GM18858 (cell line): ENCODE measurements at regions not wholly inside any gene's neighbourhood (a gene's known extent, or its start where the extent isn't known, plus 50 kb on each side); places are given as distances from the start of the nearest gene placed in this dataset.
A peak's percentile ranks its signal among the peaks of the same experiment; 100 is the strongest.

ENCODE experiments used
- ATAC-seq: cut with Tn5 transposase; IDR thresholded peaks from one replicate; pipeline ENCODE4 v1.9.1; 2021; ENCODE audit not compliant: unreplicated experiment

DNA sequence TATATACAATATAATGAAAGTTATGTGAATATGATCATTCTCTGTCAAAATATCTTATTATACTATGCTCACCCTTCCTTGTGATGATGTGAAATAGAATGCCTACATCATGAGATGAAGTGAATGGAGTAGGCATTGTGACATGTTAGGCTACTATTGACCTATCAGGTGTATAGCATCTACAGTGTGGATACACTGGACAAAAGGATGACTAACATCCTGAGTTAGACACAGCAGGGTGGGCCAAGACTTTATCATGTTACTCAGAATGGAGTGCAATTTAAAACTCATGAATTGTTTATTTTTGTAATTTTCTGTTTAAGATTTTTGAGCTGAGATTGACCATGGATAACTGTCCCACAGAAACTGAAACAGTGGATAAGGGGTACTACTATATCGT lies 53.4 kb upstream of the NAV3 start:
- ATAC-seq, result no peak

DNA sequence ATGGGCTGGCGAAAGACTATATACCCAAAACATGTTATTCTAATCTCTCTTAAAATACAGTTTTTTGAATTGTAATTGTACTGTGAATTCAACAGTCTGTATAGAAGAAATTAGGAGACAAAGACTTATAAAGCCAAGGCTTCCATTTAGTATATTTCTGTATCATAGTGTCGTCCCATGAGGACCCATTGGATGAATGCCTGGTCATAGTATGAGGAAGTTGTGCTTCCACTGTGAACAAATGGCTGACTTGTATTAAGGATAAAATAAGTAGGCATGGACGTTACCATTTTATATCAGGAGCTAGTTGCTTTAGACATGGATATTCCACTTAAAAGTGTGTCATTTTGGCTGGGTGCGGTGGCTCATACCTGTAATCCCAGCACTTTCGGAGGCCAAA lies 55.9 kb upstream of the NAV3 start:
- no peak for ATAC-seq

- ATAC-seq, result no peak
Observed at GRCh38 chr12:77772676-77773298, 57.9 kb upstream of the NAV3 start.

DNA sequence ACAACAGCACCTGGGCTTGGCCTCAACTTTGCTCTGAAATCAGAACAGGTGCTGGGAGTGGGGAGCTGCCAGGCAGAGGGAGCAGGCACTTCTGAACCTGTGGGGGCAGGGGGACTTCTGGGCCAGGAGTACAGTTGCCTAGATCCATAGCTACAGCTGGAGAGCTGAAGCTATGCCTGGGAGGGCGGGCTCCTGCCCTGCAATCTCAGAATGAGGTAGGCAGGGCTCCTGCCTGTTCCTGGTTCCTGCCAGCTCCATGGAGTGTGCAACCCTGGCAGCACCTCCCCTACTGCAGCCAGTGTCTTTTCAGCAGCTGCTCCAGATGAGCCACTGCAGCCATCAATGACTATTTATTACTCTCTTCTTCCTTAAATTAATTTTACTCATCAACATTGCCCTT lies 62.1 kb upstream of the NAV3 start:
- no peak for ATAC-seq

DNA sequence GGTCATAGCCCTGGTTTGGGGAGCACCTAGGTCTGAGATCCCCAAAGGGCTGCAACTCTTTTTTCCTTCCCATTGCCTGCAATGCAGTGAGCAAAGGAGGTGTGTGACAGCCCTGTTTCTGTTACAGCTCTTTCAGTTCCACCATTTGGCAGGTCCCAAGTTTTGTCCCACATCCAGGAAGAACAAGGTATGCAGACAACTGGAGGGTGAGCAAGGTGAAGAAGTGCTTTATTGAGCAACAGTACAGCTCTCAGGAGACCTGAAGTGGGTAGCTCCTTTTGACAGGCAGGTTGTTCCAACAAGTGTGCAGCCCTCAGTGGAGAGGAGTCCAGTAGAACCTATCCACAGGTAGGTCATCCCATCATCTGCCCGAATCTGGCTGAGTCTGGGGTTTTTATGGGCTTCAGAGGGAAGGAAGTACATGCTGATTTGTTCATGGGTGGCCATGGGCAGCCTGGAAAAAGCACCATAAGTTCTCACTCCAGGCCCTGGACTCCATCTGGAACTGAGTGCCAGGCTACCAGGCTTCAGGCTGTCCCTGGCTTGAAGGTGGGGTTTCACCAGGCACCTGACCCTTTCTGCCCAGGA lies 62.8 kb upstream of the NAV3 start:
- ATAC-seq, result no peak

DNA sequence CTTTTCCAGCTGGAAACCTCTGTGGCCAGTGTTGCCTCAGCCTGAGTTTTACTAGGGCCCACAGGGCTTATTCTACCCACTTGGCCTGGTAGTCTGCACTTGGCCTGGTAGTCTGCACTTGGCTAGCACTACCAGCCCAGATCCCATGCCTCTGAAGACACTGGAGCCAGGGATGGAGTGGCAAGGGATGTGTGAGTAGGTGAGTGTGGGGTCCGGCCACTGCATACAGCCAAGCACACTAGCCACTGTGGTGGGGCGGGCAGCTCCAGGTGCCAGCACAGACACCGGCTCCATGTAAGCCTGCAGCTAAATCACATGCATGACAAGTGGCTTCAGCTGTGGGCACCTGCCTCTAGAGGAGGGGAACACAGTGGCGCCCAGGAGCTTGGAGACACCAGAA lies 63.4 kb upstream of the NAV3 start:
- ATAC-seq, result no peak

GRCh38 chr12:77766224-77766623 lies 64.5 kb upstream of the NAV3 start:
- no peak for ATAC-seq

DNA sequence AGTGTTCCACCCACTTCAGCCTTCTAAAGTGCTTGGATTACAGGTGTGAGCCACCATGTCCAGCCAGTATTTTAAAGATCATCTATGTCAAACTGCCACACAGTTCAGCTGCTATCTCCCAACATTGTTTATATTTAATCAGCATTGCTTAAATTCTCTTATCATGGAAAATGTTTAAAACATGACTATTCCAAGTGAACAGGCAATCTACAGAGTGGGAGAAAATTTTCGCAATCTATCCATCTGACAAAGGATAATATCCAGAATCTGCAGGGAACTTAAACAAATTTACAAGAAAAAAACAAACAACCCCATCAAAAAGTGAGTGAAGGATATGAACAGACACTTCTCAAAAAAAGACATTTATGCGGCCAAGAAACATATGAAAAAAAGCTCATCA lies 69.4 kb upstream of the NAV3 start:
- no peak for ATAC-seq

- ATAC-seq, result no peak
Observed at GRCh38 chr12:77760271-77761025, 70.2 kb upstream of the NAV3 start.

DNA sequence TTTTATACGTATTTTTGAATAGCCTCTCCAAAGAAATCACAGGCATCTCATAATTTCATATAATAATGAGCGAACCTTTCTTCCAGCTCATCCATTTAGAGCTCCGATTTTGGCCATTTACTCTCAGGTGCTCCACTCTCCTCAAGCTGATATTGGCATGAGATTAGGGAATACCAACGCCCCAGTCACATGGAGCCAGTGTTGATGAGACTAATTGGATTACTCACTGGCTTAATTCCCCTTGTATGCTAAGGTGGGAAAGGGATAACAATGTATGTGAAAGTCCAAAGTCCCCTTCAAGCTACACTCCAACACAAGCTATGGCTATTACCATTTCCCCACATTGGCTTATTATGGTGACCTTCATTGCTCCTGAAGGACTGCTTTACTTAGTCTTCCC lies 76.6 kb upstream of the NAV3 start:
- no peak for ATAC-seq

DNA sequence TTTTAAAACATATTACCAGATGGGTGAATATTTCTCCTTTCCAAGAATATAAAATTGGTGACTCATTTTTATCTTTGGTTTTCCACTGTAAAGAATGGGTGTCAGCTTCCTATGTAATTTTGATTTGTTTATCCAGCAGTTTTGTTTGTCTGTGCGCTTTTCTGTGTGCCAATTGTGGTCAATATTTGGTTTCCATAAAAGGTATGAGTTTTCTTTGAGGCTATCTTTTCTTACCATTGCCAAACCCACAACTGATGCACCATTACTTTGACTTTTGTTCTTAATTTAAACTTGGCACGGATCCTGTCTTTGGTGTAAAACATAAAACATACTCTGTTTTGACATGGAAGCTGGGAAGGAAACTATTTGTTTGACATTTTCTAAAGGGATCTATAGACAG lies 78.8 kb upstream of the NAV3 start:
- no peak for ATAC-seq

DNA sequence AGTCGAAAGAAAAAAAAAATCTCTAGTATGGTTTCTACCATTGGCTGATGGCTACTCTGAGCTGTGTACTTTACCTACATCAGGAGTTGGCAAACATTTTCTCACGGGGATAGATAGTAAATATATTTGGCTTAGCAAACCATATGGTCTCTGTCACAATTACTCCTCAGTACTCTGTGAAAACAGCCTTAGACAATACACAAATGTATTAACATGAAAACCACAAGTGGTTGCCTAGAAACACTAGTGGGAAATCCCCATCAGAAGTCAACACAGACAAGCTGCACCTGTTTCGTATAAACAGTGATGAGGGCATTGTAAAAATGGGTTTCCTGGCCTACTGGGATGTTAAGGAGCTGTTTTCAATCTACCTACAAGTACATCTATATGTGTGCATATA lies 84.6 kb upstream of the NAV3 start:
- peak; percentile 100 for ATAC-seq

DNA sequence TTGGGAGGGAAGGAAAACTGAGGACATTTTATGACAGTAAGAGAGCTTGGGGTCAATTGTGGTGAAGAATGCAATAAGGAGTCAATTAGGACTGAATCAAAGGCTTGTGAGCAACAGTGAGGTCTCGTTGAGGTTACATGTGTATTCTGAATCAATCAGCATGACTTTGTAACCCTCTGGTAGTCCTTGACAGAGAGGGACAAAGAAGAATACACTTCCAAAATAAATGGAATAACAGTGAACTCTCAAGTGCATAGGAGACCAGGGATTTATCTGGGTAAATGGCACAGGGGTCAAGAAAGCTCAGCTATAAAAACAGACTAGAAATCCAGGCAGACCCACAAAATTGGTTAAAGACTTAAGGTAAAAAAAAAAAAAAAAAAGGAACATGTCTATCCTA lies 85.1 kb upstream of the NAV3 start:
- ATAC-seq, result no peak

- no peak for ATAC-seq
Observed at GRCh38 chr12:77742631-77743030, 88.1 kb upstream of the NAV3 start.

- no peak for ATAC-seq
Observed at GRCh38 chr12:77741974-77742517, 88.6 kb upstream of the NAV3 start.

DNA sequence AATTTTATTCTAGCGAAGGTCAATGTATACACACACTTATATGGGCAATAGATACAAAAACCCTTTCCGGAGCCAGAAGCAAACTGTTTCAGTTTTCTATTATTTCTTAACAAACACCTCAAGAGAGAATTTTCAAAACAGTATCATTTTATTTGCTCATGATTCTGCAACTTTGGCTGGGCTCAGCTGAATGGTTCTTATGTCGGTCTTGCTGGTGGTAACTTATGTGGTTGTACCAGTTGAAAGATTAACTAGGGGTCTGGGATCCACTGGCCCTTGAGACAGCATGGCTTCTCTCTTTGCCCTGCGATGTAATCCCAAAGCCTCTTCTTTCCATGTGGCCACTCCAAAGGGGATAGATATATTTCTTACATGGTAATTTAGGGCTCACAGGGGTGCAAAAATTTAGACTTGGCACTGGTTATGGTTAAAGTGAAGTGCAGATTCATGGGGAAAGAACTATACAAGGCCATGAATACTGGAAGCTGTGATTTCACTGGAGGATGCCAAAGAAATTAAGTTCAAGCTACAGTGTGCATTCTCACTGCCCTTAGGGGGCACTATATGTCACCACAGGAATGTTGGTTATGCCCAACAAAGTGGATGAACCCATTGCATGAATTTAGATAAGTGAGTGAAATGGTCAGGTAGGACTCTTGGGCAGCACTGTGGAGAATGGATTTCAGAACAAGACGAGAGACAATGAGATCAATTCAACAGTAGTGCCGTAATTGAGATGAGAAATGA lies 94.3 kb upstream of the NAV3 start:
- ATAC-seq, result no peak

DNA sequence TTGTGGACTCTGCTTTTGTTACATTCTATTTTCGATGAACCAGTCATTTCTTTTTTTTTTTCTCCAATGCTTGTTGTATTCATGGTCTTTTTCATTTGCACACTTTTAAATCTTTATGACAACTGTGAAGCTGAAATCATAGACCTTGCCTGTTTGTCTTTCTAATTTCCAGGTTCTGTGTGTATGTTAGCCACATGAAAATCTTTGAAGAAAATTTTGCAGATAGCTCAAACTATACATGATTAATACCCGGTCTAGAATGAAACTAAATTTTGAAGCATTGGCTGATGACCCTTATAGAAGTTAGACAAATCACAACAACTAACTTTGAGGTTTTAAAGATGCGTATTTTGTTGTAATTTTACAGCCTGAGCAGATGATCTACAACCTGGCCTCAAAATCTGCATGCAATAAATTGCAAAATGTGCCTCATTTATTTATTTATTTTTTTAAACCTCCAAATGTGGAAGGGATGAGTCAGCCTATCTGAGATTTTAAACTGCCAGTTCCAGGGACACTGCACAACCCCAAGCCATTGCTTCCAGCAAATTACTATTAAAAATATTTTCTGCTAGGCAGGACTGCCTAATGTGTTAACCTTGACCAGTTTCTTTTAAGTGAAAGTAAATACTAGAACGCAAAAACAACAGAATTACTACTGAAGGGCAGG lies 96.3 kb upstream of the NAV3 start:
- ATAC-seq, result no peak

DNA sequence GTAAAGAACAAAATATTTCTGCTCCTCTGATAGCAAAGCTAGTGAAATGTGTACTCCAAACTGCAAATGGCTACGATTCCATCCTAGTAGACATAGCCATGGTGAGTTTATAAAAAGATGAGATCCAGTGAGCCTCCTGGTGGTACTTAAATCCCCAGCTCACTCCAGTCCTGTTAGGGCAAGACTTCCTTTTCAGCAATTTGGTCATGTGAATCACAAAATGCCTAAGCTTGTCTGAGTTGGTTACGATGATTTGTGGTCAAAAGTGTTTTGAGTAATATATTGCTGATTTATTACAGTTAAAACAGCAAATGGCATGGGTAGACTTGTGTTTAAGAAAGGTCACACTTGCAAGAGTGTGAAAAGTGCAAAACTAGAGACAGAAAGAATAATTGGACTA lies 102.7 kb upstream of the NAV3 start:
- no peak for ATAC-seq

- ATAC-seq, result no peak
Observed at GRCh38 chr12:77727442-77728001, 103.2 kb upstream of the NAV3 start.

DNA sequence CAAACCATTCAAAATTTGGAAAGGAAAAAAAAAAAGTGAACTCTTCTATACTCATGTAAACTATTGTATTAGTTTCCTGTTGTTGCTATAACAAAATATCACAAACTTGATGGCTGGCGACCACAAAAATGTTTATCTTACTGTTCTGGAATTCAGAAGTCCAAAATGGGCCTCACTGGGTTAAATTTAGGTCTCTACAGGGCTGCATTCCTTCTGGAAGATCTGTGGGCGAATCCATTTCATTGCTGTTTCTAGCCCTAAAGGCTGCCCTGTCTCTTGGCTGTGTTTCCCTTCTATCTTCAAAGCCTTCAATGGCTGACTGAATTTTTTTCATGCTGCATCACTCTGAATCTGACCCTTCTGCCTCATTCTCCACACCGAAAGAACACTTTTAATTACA lies 105.1 kb upstream of the NAV3 start:
- ATAC-seq, result no peak
